Gastrocnemius medialis (tissue), 4 donors: ENCODE measurements at regions not wholly inside any gene's neighbourhood (a gene's known extent, or its start where the extent isn't known, plus 50 kb on each side); places are given as distances from the start of the nearest gene placed in this dataset.

ENCODE experiments used
- ATAC-seq, 2 donors: fragments of 150-250 bp; one replicate each; pipeline ENCODE4 v1.9.1; 2016
- DNase-seq, 2 donors: peaks; one replicate each; pipeline ENCODE4 v3.0.0-alpha.2; 2019
- H3K27ac ChIP-seq, 4 donors: fragments of 200-600 bp; sonication (generic); 1 replicate in 1 of 4; 2 replicates in 3 of 4; pipeline ENCODE4 v1.5.1; 2016 to 2018; ENCODE audit warnings: mild to moderate bottlenecking in 2 of 4, moderate library complexity in 1 of 4
- H3K27me3 ChIP-seq, 3 donors: fragments of 200-600 bp; sonication (generic) in 2 of 3; 1 replicate in 1 of 3; 2 replicates in 2 of 3; pipeline versions ENCODE4 v1.5.1 to v1.6.0; 2016 to 2019; ENCODE audit warnings: mild to moderate bottlenecking in 1 of 3, moderate library complexity in 1 of 3
- H3K36me3 ChIP-seq, 2 donors: fragments of 200-600 bp; sonication (generic) in 1 of 2; one replicate each; pipeline ENCODE4 v1.5.1; 2017 to 2018
- H3K4me1 ChIP-seq, 2 donors: fragments of 200-600 bp; sonication (generic) in 1 of 2; one replicate each; pipeline ENCODE4 v1.5.1; 2016 to 2017; ENCODE audit warnings: mild to moderate bottlenecking in 2 of 2
- H3K4me3 ChIP-seq, 4 donors: fragments of 200-600 bp; sonication (generic) in 3 of 4; 1 replicate in 1 of 4; 2 replicates in 3 of 4; pipeline ENCODE4 v1.5.1; 2016 to 2019; ENCODE audit warnings: mild to moderate bottlenecking in 2 of 4
- H3K9me3 ChIP-seq, 3 donors: fragments of 200-600 bp; sonication (generic) in 2 of 3; 1 replicate in 1 of 3; 2 replicates in 2 of 3; pipeline ENCODE4 v1.5.1; 2016 to 2019
- POLR2A ChIP-seq, 2 donors: fragments of 450-650 bp; IDR thresholded peaks; one replicate each; pipeline ENCODE4 v1.6.1; 2017; ENCODE audit warnings: antibody characterized with exemption in 2 of 2, mild to moderate bottlenecking in 2 of 2, moderate library complexity in 2 of 2
- in situ Hi-C, 4 donors: fragments of 200-750 bp; cut with MboI; loops; one replicate each; pipeline versions ENCODE4 v1.15.0 to v1.8.0; 2017; ENCODE audit warnings: low sequenced_read_pairs in 4 of 4
- intact Hi-C: fragments of 100-400 bp; cut with DNase I; formaldehyde crosslinking; loops from one replicate; pipeline ENCODE4 v1.15.1; 2023; ENCODE audit warnings: low total_unique reads
- TF ChIP-seq, protein P1 (sequence below), 5 experiments: fragments of 450-650 bp in 3 of 5; fragments of 200-600 bp in 2 of 5; sonication (generic) in 2 of 5; IDR thresholded peaks in 4 of 5; conservative IDR thresholded peaks in 1 of 5; 1 replicate in 4 of 5; 2 replicates in 1 of 5; pipeline ENCODE4 v1.5.1; 2016 to 2019; ENCODE audit warnings: antibody characterized with exemption in 5 of 5, mild to moderate bottlenecking in 3 of 5, moderate library complexity in 3 of 5

DNA sequence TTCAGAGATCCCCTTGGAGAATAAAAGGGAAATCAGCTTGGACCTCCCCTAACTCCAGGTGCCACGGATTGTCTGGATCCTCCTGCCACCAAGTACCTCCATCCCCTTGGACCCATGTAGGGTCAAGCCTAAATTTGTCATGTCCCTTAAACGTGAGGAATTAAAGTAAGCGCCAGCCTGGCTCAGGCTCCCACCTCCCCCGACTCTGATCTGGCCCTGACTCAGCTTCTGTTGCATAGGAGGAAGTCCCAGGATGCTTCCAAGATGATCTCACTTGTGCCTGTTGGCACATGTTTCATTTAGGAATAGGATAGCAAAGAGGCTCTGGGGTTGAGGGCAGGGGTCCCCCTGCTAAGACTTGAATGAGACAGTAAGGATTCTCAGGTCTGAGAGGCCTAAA lies 231.9 kb upstream of the JUN start:
- intact Hi-C loops (loop anchor here (5.0 kb wide), 2 partner anchors 128 to 277 kb away; no protein-coding TSS in a partner anchor), in situ Hi-C loops (no loop called here)
- H3K9me3 ChIP-seq: no peaks in the 10 kb centered on the region
- ATAC-seq (no peak), DNase-seq (no peak)
- H3K27ac ChIP-seq: peak overlapping the region in 3 of 4 donors; percentile 11 to 96 (median 94)
- no peak overlapping the region for H3K4me3 ChIP-seq
- no peaks in the 10 kb centered on the region for H3K36me3 ChIP-seq
- H3K27me3 ChIP-seq: no peaks in the 10 kb centered on the region
- TF ChIP-seq, protein P1, sequence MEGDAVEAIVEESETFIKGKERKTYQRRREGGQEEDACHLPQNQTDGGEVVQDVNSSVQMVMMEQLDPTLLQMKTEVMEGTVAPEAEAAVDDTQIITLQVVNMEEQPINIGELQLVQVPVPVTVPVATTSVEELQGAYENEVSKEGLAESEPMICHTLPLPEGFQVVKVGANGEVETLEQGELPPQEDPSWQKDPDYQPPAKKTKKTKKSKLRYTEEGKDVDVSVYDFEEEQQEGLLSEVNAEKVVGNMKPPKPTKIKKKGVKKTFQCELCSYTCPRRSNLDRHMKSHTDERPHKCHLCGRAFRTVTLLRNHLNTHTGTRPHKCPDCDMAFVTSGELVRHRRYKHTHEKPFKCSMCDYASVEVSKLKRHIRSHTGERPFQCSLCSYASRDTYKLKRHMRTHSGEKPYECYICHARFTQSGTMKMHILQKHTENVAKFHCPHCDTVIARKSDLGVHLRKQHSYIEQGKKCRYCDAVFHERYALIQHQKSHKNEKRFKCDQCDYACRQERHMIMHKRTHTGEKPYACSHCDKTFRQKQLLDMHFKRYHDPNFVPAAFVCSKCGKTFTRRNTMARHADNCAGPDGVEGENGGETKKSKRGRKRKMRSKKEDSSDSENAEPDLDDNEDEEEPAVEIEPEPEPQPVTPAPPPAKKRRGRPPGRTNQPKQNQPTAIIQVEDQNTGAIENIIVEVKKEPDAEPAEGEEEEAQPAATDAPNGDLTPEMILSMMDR (IDR thresholded peaks at IDR 0.05 in 4 of 5, conservative IDR thresholded peaks at IDR 0.05 in 1 of 5): no peak
- no peak for TF ChIP-seq POLR2A (IDR thresholded peaks at IDR 0.05)
- peaks cover 40 to 43% of the 10 kb centered on the region in 2 donors for H3K4me1 ChIP-seq

DNA sequence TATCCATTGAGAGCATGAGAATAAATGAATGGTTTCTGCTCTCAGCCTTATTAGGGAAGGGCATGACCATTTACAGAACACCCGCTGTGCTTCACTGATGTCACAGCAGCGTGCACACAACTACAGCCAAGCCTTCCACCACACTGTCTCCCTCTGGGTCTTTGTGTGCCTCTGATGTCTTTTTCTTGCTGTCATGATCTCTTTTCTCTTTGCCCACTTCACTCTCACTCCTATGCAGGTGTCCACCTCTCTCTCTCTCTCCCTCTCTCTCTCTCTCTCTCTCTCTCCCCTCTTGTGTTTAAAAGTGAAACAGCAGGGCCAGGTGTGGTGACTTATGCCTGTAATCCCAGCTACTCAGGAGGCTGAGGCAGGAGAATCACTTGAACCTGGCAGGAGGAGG lies 232.5 kb upstream of the JUN start:
- TF ChIP-seq POLR2A (IDR thresholded peaks at IDR 0.05): no peak
- TF ChIP-seq, protein P1 (IDR thresholded peaks at IDR 0.05 in 4 of 5, conservative IDR thresholded peaks at IDR 0.05 in 1 of 5): no peak
- ATAC-seq (no peak), DNase-seq (no peak)
- no peak overlapping the region for H3K4me3 ChIP-seq
- no peaks in the 10 kb centered on the region for H3K9me3 ChIP-seq
- no peaks in the 10 kb centered on the region for H3K36me3 ChIP-seq
- H3K4me1 ChIP-seq: peaks cover 46 to 50% of the 10 kb centered on the region in 2 donors
- H3K27me3 ChIP-seq: no peaks in the 10 kb centered on the region
- peak overlapping the region; percentile 11 to 96 (median 64) for H3K27ac ChIP-seq
- intact Hi-C loops (loop anchor here (5.0 kb wide), 2 partner anchors 129 to 276 kb away; no protein-coding TSS in a partner anchor), in situ Hi-C loops (no loop called here)

DNA sequence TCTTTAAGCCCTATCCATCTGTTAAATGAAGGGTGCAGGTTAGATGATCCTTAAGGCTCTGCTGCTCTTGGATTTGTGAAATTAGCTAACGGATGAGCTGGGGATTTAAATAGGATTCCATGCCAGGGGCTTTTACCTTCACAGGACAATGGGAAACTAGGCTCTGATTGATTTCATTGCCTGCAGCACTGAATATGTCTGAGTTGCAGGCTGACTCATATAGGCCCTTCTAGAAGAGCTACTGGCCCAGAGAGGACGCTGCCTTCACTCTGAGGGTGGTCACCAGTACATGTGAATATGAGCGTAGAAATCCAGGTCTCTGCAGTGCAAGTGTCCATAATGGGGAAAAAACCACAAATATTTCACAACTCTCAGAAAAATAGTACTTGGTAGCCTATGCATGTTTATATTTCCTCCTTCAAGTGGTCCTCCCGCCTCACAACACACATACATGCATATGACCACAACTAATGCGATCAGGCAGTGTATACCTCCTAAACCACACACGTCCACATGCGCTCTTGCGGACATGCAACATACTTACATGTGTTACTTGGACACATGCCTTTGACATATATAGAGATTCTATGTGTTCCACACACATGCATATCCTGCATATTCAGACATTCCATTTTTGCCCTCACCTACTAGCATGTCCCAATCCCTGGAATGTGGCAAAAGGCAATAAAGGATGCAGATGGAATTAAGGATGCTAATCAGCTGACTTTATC lies 233.8 kb upstream of the JUN start:
- Histone ChIP-seq H3K4me3 (no peak overlapping the region), H3K36me3 (no peaks in the 10 kb centered on the region), H3K27me3 (no peaks in the 10 kb centered on the region), H3K9me3 (no peaks in the 10 kb centered on the region), H3K27ac (peak overlapping the region; percentile 93 to 96 (median 95)), H3K4me1 (peaks cover 43 to 46% of the 10 kb centered on the region in 2 donors)
- no peak for ATAC-seq
- intact Hi-C loops: loop anchor here (2.0 to 5.0 kb wide), 4 partner anchors 53 to 275 kb away; no protein-coding TSS in a partner anchor
- in situ Hi-C loops: no loop called here
- no peak for TF ChIP-seq POLR2A (IDR thresholded peaks at IDR 0.05)
- TF ChIP-seq, protein P1 (IDR thresholded peaks at IDR 0.05 in 4 of 5, conservative IDR thresholded peaks at IDR 0.05 in 1 of 5): no peak
- DNase-seq: no peak

DNA sequence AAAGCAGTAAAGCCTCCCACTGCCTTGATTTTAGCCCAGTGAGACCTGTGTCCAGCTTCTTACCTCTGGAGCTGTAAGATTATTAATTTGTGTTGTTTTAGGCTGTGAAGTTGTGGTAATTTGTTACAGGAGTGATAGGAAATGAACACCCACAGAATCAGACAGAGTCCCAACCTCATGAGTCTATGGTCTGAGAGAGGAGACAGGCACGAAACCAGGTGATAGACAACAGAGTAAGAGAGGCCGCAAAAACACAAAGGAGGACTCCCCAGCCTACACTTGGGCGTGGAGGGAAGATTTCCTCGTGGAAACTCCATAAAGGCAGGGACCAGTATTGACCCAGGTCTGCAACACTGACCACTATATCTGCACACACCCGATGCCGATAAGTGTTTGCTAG lies 234.6 kb upstream of the JUN start:
- ATAC-seq (peak in 1 of 2 donors; percentile 4), DNase-seq (no peak)
- in situ Hi-C loops: no loop called here
- H3K36me3 ChIP-seq: no peaks in the 10 kb centered on the region
- intact Hi-C loops: loop anchor here (2.0 to 5.0 kb wide), 4 partner anchors 54 to 274 kb away; no protein-coding TSS in a partner anchor
- H3K4me3 ChIP-seq: no peak overlapping the region
- no peaks in the 10 kb centered on the region for H3K27me3 ChIP-seq
- TF ChIP-seq POLR2A (IDR thresholded peaks at IDR 0.05): no peak
- no peaks in the 10 kb centered on the region for H3K9me3 ChIP-seq
- H3K27ac ChIP-seq: peak overlapping the region; percentile 93 to 96 (median 95)
- peaks cover 35 to 39% of the 10 kb centered on the region in 2 donors for H3K4me1 ChIP-seq

DNA sequence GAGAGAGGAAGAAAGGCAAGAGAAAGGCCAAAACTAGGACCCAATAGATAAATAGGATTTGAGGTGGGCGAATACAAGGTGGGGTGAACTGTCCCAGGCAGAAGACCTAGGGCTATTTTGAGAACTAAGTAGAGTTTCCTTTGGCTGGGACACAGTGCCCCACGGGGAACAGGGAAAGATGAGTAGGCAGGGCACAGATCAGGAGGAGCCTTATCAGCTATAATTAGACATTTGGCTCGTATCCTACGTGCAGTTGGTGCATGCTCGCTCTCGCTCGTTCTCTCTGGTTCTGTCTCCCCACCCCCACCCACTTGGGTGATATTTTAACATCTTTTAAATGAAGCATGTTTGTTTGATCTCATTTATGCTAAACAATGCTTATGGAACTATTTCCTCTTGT lies 235.0 kb upstream of the JUN start:
- H3K9me3 ChIP-seq: no peaks in the 10 kb centered on the region
- intact Hi-C loops: loop anchor here (2.0 to 5.0 kb wide), 4 partner anchors 54 to 273 kb away; no protein-coding TSS in a partner anchor
- peaks cover 31 to 36% of the 10 kb centered on the region in 2 donors for H3K4me1 ChIP-seq
- peak overlapping the region; percentile 93 to 96 (median 95) for H3K27ac ChIP-seq
- TF ChIP-seq, protein P1 (IDR thresholded peaks at IDR 0.05 in 4 of 5, conservative IDR thresholded peaks at IDR 0.05 in 1 of 5): no peak
- TF ChIP-seq POLR2A (IDR thresholded peaks at IDR 0.05): peak in 1 of 2 donors; percentile 37
- DNase-seq (peak; percentile 82 to 91), ATAC-seq (peak; percentile 92 to 95)
- no peaks in the 10 kb centered on the region for H3K27me3 ChIP-seq
- in situ Hi-C loops: no loop called here
- no peaks in the 10 kb centered on the region for H3K36me3 ChIP-seq
- no peak overlapping the region for H3K4me3 ChIP-seq
